DMS114 treated with DMSO at 0.1 percent for 48 hours (cell line): ENCODE measurements at regions not wholly inside any gene's neighbourhood (a gene's known extent, or its start where the extent isn't known, plus 50 kb on each side); places are given as distances from the start of the nearest gene placed in this dataset.
"Not testable (repeated sequence)": the region's sequence is repeated elsewhere in the genome, so short reads cannot be mapped to it uniquely, and the experiment has no call there.

ENCODE experiments used
- DNase-seq: peaks from one replicate; lab custom pipeline; 2025; ENCODE audit not compliant: unreplicated experiment; lab: John Stamatoyannopoulos, UW

- not testable (repeated sequence) for DNase-seq
Measured at GRCh38 chr13:56763333-56763732, 377.4 kb upstream of the PRR20A start.

DNA sequence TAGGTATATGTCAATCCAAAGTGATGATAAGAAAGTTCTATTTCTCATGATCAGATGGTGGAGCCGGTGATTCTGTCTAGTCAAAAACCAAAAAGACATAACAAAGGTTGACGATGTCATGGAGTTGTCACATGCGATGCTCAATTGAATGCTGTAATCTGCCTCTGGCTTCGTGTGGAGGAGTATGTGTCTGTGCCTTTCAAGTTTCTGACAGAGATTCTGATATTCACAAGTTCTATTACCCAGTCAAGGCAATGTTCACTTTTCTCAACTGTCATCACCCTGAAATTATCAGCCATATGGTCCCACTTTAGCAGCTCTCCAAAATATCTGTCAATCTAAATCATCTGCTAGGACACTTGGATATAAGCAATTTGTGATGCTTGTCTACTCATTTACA lies 367.6 kb upstream of the PRR20A start:
- DNase-seq: no peak

DNA sequence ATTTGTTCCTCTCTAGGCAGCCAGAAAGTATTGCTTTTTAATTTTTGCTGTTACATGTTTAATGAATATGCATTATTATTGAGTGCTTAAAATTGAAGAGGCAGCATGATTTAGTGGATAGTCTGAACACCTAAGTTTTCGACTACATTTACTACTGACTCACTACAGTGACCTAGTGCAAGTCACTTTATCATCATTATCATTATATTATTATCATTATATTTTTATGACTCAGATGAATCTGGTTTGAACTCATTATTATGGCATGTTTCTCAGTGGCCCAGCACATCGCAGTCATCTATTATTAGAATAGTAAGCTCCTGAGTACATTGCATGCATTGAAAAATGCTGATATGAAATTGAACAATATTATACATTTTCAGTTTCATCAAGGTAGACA lies 351.2 kb upstream of the PRR20A start:
- DNase-seq: no peak

DNA sequence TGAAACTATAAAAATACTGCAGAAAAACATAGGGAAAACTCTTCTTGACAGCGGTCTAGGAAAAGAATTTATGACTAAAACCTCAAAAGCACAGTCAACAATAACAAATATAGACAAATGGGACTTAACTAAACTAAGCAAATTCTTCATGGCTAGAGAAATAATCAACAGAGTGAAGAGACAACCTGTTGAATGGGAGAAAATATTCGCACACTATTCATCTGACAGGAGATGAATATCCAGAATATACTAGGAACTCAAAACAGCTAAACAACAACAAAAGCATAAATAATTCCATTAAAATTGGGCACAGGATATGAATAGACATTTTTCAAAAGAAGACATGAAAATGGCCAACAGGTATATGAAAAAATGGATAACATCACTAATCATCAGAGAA lies 303.6 kb upstream of the PRR20A start:
- DNase-seq: no peak

GRCh38 chr13:56850852-56851251 lies 289.9 kb upstream of the PRR20A start:
- DNase-seq: no peak

- DNase-seq: no peak
Measured at GRCh38 chr13:56861476-56861875, 279.2 kb upstream of the PRR20A start.

DNA sequence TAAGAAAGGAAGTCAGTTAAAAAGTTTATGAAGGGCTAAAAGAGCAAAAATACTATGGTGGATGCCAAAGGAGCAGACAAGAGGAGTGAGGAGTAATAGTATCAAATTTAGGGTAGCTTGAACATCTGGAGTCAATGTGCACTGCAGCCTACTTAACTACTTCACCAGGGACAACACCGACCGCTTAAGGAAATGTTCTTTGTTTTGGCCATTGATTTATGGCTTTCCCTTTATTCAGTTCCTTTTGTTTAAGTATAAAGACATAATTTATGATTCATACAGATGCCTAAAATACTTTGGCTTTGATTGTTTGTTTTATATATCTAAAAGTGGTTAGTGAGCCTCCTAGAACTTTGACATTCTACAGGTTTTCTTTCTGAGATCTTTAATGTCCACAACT lies 276.3 kb upstream of the PRR20A start:
- DNase-seq: no peak

DNA sequence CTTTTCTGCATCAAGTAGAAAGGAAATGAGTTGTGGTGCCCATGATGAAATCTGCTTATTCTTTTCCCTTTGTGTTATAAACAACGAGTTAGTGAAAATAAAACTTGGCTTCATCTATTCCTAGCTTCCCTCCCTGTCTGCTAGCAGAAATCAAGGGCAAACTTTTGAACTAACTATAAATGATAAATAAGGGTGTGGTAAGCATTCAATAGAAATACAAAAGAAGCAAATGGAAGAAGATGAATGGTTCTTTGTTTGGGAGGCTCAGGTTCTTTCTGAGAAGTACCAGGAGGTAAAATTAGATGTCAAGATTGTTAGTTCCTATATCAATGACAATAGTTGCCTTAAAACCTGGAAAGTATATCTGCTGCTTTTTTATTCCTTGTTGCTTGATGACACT lies 275.3 kb upstream of the PRR20A start:
- DNase-seq: no peak

- no peak for DNase-seq
Measured at GRCh38 chr13:56869671-56870070, 271.0 kb upstream of the PRR20A start.

- DNase-seq: no peak
Measured at GRCh38 chr13:56886398-56886797, 254.3 kb upstream of the PRR20A start.

DNA sequence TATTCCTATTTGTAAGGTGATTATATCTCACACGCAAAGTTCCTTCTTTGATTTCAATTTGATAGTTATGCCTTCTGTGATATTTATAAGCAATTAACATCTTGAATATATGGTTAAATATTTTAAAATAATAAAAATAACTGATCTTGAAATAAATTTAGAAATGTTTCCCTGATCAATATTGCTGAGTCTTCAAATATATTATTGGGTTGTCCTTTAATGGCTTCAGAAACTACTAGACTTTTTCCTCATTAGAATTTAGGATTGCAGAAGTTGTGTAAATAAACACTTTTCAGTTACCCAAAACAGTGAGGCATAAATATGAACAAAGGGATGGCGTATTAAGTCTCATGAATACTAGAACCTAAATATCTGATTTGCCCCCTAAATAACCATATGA lies 252.3 kb upstream of the PRR20A start:
- DNase-seq: no peak

GRCh38 chr13:56893843-56894242 lies 246.9 kb upstream of the PRR20A start:
- no peak for DNase-seq

DNA sequence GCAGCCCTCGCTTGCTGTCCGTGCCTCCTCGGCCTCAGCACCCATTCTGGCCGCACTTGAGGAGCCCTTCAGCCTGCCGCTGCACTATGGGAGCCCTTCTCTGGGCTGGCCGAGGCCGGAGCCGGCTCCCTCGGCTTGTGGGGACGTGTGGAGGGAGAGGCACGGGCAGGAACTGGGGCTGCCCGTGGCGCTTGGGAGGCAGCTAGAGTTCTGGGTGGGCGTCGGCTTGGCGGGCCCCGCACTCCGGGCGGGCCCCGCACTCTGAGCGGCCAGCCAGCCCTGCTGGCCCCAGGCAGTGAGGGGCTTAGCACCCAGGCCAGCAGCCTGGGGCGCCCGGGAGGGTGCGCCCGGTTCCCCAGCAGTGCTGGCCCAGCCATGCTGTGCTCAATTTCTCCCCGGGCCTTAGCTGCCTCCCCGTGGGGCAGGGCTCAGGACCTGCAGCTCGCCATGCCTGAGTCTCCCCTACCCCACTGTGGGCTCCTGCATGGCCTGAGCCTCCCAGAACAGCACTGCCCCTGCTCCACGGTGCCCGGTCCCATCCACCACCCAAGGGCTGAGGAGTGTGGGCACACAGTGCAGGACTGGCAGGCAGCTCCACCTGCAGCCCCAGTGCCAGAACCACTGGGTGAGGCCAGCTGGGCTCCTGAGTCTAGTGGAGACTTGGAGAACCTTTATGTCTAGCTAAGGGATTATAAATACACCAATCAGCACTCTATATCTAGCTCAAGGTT lies 240.0 kb upstream of the PRR20A start:
- no peak for DNase-seq

DNA sequence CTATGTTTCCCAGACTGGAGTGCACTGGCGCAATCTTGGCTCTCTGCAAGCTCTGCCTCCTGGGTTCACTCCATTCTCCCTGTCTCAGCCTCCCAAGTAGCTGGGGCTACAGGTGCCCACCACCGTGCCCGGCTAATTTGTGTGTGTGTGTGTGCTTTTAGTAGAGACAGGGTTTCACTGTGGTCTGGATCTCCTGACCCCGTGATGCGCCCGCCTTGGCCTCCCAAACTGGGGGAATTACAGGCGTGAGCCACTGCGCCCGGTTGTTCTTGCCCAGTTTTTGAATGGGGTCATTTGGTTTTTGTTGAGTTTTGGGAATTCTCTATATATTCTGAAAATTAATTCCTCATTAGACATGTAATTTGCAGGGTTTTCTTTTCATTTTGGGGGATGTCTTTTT lies 238.4 kb upstream of the PRR20A start:
- DNase-seq: no peak

GRCh38 chr13:56903710-56904282 lies 236.9 kb upstream of the PRR20A start:
- no peak for DNase-seq

GRCh38 chr13:56906909-56907308 lies 233.8 kb upstream of the PRR20A start:
- DNase-seq: no peak

DNA sequence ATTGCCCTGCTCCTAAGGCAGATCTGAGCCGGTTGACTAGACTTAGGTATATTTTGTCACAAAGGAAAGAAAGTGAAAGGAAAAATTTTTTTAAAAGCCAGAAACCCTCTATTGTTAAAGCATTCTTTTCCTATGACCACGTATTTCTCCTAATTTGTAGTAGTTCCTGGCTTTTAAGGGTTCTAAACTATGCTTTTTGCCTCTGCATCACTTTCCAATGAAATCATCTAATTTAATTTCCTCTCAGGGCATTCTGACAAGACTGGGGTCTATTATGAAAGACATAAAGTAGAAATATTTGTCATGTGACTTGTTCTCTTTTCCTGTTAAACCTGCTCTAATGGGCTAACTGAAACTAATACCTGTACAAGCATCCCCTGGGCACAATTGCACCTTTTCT lies 233.0 kb upstream of the PRR20A start:
- no peak for DNase-seq

DNA sequence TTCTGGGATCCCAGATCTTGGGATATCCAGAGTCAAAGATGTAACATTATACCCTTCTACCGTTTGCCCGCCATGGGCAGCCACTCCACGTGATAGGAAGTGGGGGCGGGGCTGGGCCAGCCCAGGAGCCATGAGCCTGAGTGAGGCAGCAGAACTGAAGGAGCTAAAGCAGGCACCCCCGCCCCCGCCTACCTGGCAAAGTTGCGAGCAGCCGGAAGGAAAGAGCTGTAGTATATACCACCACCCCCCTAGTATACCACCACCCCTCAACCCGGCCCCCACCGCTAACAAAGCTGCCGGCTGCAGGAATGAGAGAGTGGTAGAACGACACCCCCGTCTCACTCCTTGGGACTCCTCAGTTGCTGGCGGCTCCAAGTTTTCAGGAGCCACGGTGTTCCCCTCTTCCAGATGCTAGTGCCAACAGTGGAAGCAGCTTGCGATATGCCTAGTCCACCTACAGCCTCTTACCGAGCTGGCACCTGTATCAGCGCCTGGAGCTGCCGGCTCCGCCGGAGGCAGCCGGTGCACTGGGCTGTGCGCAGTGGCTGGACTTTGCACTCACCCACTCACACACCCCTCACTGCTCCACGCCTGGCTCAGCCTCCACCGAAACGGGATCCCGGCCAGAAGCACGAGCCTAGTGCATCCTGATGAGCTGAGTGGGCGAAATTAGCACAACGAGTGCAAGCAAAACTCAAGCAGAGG lies 230.7 kb upstream of the PRR20A start:
- no peak for DNase-seq

GRCh38 chr13:56917966-56918365 lies 222.8 kb upstream of the PRR20A start:
- DNase-seq: no peak

GRCh38 chr13:56923626-56924140 lies 217.0 kb upstream of the PRR20A start:
- no peak for DNase-seq

DNA sequence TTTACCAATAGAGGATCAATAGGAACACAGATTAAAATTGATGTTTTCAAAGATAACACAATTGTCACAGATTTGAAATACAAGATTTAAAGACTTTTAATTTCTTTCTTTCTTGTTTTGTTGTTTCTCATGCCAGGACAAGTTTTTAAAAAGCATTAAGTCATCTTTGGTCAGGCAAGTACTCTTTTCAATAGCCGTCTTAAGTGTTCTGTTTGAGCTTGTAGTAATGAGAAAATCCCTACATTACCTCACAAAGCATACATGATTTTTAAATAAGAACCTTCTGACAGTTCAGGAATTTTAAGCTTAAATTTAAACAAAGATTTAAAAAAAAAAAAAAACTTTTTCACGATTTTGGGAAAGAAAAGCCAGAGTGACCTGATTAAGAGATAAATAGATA lies 216.3 kb upstream of the PRR20A start:
- DNase-seq: no peak

DNA sequence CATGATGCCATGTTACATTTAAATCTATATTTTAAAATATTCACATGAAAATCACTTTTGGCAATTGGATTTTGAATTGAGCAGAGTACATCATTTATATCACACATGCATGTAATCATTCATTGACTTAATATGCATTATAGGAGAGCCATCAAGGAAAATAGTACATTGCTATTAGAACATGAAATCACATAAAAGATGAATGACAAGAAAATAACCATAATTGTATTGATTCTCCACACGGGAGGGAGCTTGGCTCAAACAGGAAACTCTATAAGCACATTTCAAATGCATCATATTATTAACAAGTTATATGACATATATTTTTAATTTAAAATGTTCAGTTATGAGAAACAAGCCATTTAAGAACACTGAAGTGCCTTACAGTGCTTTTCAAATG lies 208.6 kb upstream of the PRR20A start:
- no peak for DNase-seq
